ENCODE measurements at regions not wholly inside any gene's neighbourhood (a gene's known extent, or its start where the extent isn't known, plus 50 kb on each side); places are given as distances from the start of the nearest gene placed in this dataset.

GRCh38 chr2:198712485-198712884 is 745.3 kb downstream of the SATB2 start:
- 41 to 44% methylated on average over 4 of the region's 4 CpGs for WGBS, 2 donors
- no peaks in the 10 kb centered on the region for H3K9me3 ChIP-seq
- H3K4me3 ChIP-seq (replicated peaks in 1 of 3): no peak overlapping the region
- H3K36me3 ChIP-seq: no peaks in the 10 kb centered on the region
- no peaks in the 10 kb centered on the region for H3K4me1 ChIP-seq
- no peak overlapping the region for H3K27ac ChIP-seq
- no peak for DNase-seq
- intact Hi-C loops (cut with DNase I): no loop called here
- no peaks in the 10 kb centered on the region for H3K27me3 ChIP-seq
- TF ChIP-seq POLR2A (IDR thresholded peaks at IDR 0.05): no peak
- TF ChIP-seq CTCF (IDR thresholded peaks at IDR 0.05): no peak

- TF ChIP-seq POLR2A (IDR thresholded peaks at IDR 0.05): no peak
- TF ChIP-seq CTCF (IDR thresholded peaks at IDR 0.05): no peak
- intact Hi-C loops (cut with DNase I): no loop called here
- H3K36me3 ChIP-seq: no peaks in the 10 kb centered on the region
- no peaks in the 10 kb centered on the region for H3K4me1 ChIP-seq
- H3K4me3 ChIP-seq (replicated peaks in 1 of 3): no peak overlapping the region
- H3K9me3 ChIP-seq: no peaks in the 10 kb centered on the region
- no peak overlapping the region for H3K27ac ChIP-seq
- DNase-seq: no peak
- H3K27me3 ChIP-seq: no peaks in the 10 kb centered on the region
Observed at GRCh38 chr2:198711484-198711883, 746.3 kb downstream of the SATB2 start.

- 85% methylated on average over 1 of the region's 1 CpG for WGBS, 2 donors
- Histone ChIP-seq H3K9me3 (no peaks in the 10 kb centered on the region), H3K4me3 (replicated peaks in 1 of 3) (no peak overlapping the region), H3K27me3 (no peaks in the 10 kb centered on the region), H3K27ac (no peak overlapping the region), H3K36me3 (no peaks in the 10 kb centered on the region), H3K4me1 (no peaks in the 10 kb centered on the region)
- no peak for DNase-seq
- TF ChIP-seq POLR2A (IDR thresholded peaks at IDR 0.05): no peak
- TF ChIP-seq CTCF (IDR thresholded peaks at IDR 0.05): no peak
- intact Hi-C loops (cut with DNase I): no loop called here
Observed at GRCh38 chr2:198710562-198710961, 747.2 kb downstream of the SATB2 start.

GRCh38 chr2:198706476-198707082 is 751.2 kb downstream of the SATB2 start:
- intact Hi-C loops (cut with DNase I): no loop called here
- no peaks in the 10 kb centered on the region for H3K27me3 ChIP-seq
- 37 to 46% methylated on average over 1 of the region's 1 CpG for WGBS, 2 donors
- TF ChIP-seq POLR2A (IDR thresholded peaks at IDR 0.05) (no peak), CTCF (IDR thresholded peaks at IDR 0.05) (no peak)
- no peak overlapping the region for H3K4me3 ChIP-seq (replicated peaks in 1 of 3)
- no peak for DNase-seq
- H3K9me3 ChIP-seq: no peaks in the 10 kb centered on the region
- H3K36me3 ChIP-seq: no peaks in the 10 kb centered on the region
- no peak overlapping the region for H3K27ac ChIP-seq
- H3K4me1 ChIP-seq: no peaks in the 10 kb centered on the region

GRCh38 chr2:198703281-198703680 is 754.5 kb downstream of the SATB2 start:
- TF ChIP-seq POLR2A (IDR thresholded peaks at IDR 0.05) (no peak), CTCF (IDR thresholded peaks at IDR 0.05) (no peak)
- no peak overlapping the region for H3K27ac ChIP-seq
- no peak for DNase-seq
- no peaks in the 10 kb centered on the region for H3K9me3 ChIP-seq
- no peaks in the 10 kb centered on the region for H3K27me3 ChIP-seq
- intact Hi-C loops (cut with DNase I): no loop called here
- H3K36me3 ChIP-seq: no peaks in the 10 kb centered on the region
- H3K4me3 ChIP-seq (replicated peaks in 1 of 3): no peak overlapping the region
- no peaks in the 10 kb centered on the region for H3K4me1 ChIP-seq

Measured in thyroid gland (tissue), 4 donors.